SK-N-SH (cell line): ENCODE measurements at regions not wholly inside any gene's neighbourhood (a gene's known extent, or its start where the extent isn't known, plus 50 kb on each side); places are given as distances from the start of the nearest gene placed in this dataset.

Source experiments
- CTCF ChIA-PET: fragments of 300-600, 350-600 bp; formaldehyde crosslinking; extraction: SDS; loops from one replicate; lab custom pipeline; 2021; lab: Yijun Ruan, JAX
- POLR2A ChIA-PET: fragments of 350-600 bp; sonication (Branson Sonifier 250); formaldehyde crosslinking; extraction: SDS; loops from one replicate; lab custom pipeline; 2020; ENCODE audit warnings: antibody characterized with exemption, inconsistent platforms; lab: Yijun Ruan, JAX
- DNase-seq: peaks from one replicate; pipeline ENCODE4 v3.0.0; 2012
- H2AFZ ChIP-seq: fragments of 200-600 bp; sonication (generic); 2 replicates; pipeline ENCODE4 v1.8.1; 2016; ENCODE audit warnings: antibody characterized with exemption, mild to moderate bottlenecking, low read depth
- H3F3A ChIP-seq: fragments of 200-600 bp; sonication (generic); replicated peaks from 2 replicates; pipeline ENCODE3; 2016; ENCODE audit warnings: antibody characterized with exemption, mild to moderate bottlenecking; ENCODE audit not compliant: insufficient read depth
- H3K27ac ChIP-seq, 2 experiments: fragments of 200-500 bp in 1 of 2; fragments of 200-600 bp in 1 of 2; sonication (Bioruptor generic) in 1 of 2; sonication (generic), shearing (Covaris generic) in 1 of 2; 2 replicates each; pipeline versions ENCODE4 v1.5.1 to v1.6.1; 2014 to 2016; ENCODE audit warnings: low read depth in 2 of 2, inconsistent platforms in 1 of 2, low read length in 1 of 2, mild to moderate bottlenecking in 1 of 2, mixed read lengths in 1 of 2
- H3K27me3 ChIP-seq: fragments of 200-600 bp; sonication (generic), shearing (Covaris generic); 2 replicates; pipeline ENCODE4 v1.6.1; 2016; ENCODE audit warnings: mixed run types; ENCODE audit not compliant: insufficient read depth
- H3K36me3 ChIP-seq, 2 experiments: fragments of 200-500 bp in 1 of 2; fragments of 200-600 bp in 1 of 2; sonication (Bioruptor generic) in 1 of 2; sonication (generic) in 1 of 2; replicated peaks in 1 of 2; 2 replicates each; pipeline versions ENCODE3 to v1.5.1; 2014 to 2016; ENCODE audit warnings: low read length in 1 of 2, mild to moderate bottlenecking in 1 of 2; ENCODE audit not compliant: insufficient read depth in 2 of 2, control insufficient read depth in 1 of 2
- H3K4me1 ChIP-seq, 2 experiments: fragments of 200-500 bp in 1 of 2; fragments of 200-600 bp in 1 of 2; sonication (Bioruptor generic) in 1 of 2; sonication (generic), shearing (Covaris generic) in 1 of 2; 2 replicates each; pipeline versions ENCODE4 v1.5.1 to v1.6.1; 2014 to 2016; ENCODE audit warnings: low read depth in 1 of 2, low read length in 1 of 2, mixed run types in 1 of 2; ENCODE audit not compliant: insufficient read depth in 2 of 2, control insufficient read depth in 1 of 2
- H3K4me2 ChIP-seq: fragments of 200-600 bp; sonication (generic), shearing (Covaris generic); 2 replicates; pipeline ENCODE4 v1.6.1; 2017; ENCODE audit warnings: mixed run types
- H3K4me3 ChIP-seq, 2 experiments: fragments of 200-500 bp in 1 of 2; fragments of 200-600 bp in 1 of 2; sonication (Bioruptor generic) in 1 of 2; sonication (generic), shearing (Covaris generic) in 1 of 2; 2 replicates each; pipeline versions ENCODE4 v1.5.1 to v1.8.1; 2014 to 2016; ENCODE audit warnings: low read depth in 2 of 2, inconsistent platforms in 1 of 2, low read length in 1 of 2, mild to moderate bottlenecking in 1 of 2, mixed read lengths in 1 of 2, moderate library complexity in 1 of 2
- H3K79me2 ChIP-seq: fragments of 200-600 bp; sonication (generic); 2 replicates; pipeline ENCODE4 v1.8.1; 2017; ENCODE audit warnings: mild to moderate bottlenecking; ENCODE audit not compliant: insufficient read depth
- H3K9ac ChIP-seq: fragments of 200-600 bp; sonication (generic); 2 replicates; pipeline ENCODE4 v1.6.1; 2017; ENCODE audit warnings: mixed run types
- H3K9me2 ChIP-seq: fragments of 200-600 bp; sonication (generic); 2 replicates; pipeline ENCODE4 v1.6.1; 2017; ENCODE audit warnings: mixed run types
- H3K9me3 ChIP-seq: fragments of 200-600 bp; sonication (generic); 2 replicates; pipeline ENCODE4 v1.6.1; 2017; ENCODE audit warnings: mixed run types, mild to moderate bottlenecking, moderate library complexity
- H4K20me1 ChIP-seq: fragments of 200-600 bp; sonication (generic); 2 replicates; pipeline ENCODE4 v1.6.1; 2017; ENCODE audit warnings: mild to moderate bottlenecking, mixed run types; ENCODE audit not compliant: insufficient read depth
- CTCF ChIP-seq: fragments of 200-600 bp; sonication (generic); IDR thresholded peaks from 2 replicates; pipeline ENCODE4 v1.6.1; 2017; ENCODE audit warnings: antibody characterized with exemption, mild to moderate bottlenecking, moderate library complexity
- ELF1 ChIP-seq: IDR thresholded peaks from 2 replicates; pipeline ENCODE4 v1.4.0; 2012
- EZH2phosphoT487 ChIP-seq: fragments of 200-600 bp; sonication (generic); IDR thresholded peaks from 2 replicates; pipeline ENCODE4 v1.6.1; 2017; ENCODE audit warnings: low read depth, mixed run types, mild to moderate bottlenecking, antibody characterized with exemption, moderate library complexity, borderline replicate concordance
- FOXM1 ChIP-seq: IDR thresholded peaks from 2 replicates; pipeline ENCODE4 v1.4.0; 2012; ENCODE audit warnings: low read depth, mild to moderate bottlenecking
- GABPA ChIP-seq: IDR thresholded peaks from 2 replicates; pipeline ENCODE4 v1.4.0; 2012; ENCODE audit warnings: low read depth, mild to moderate bottlenecking
- GATA2 ChIP-seq: sonication (generic); formaldehyde crosslinking; IDR thresholded peaks from 2 replicates; pipeline ENCODE4 v1.5.0; 2020; ENCODE audit warnings: mild to moderate bottlenecking, missing genetic modification reagents
- RCOR1 ChIP-seq: fragments of 150-350 bp; IDR thresholded peaks from 2 replicates; pipeline ENCODE4 v1.6.1; 2017; ENCODE audit warnings: antibody characterized with exemption, low read length
- RXRA ChIP-seq: IDR thresholded peaks from 2 replicates; pipeline ENCODE4 v1.4.0; 2012; ENCODE audit warnings: low read depth, mild to moderate bottlenecking, borderline replicate concordance
- SIN3A ChIP-seq: IDR thresholded peaks from 2 replicates; pipeline ENCODE4 v1.6.1; 2012; ENCODE audit warnings: low read depth, mild to moderate bottlenecking, low read length, moderate library complexity, borderline replicate concordance
- TAF1 ChIP-seq: IDR thresholded peaks from 2 replicates; pipeline ENCODE4 v1.6.1; 2012; ENCODE audit warnings: low read depth, mild to moderate bottlenecking, low read length, moderate library complexity, borderline replicate concordance
- TEAD4 ChIP-seq: IDR thresholded peaks from 2 replicates; pipeline ENCODE4 v1.4.0; 2012; ENCODE audit warnings: mild to moderate bottlenecking, borderline replicate concordance; ENCODE audit not compliant: insufficient read depth
- YY1 ChIP-seq: IDR thresholded peaks from 2 replicates; pipeline ENCODE4 v1.4.0; 2012; ENCODE audit warnings: low read depth, mild to moderate bottlenecking
- ZBTB33 ChIP-seq: IDR thresholded peaks from 2 replicates; pipeline ENCODE4 v1.4.0; 2012; ENCODE audit warnings: low read depth, borderline replicate concordance
- WGBS: methylation state at CpG from one replicate; pipeline ENCODE4 v1.1.6; 2017; ENCODE audit warnings: low lambda C conversion rate; 5-methylcytosine and 5-hydroxymethylcytosine counted together

- DNase-seq = no peak
- CTCF ChIA-PET = interaction anchor here (1.0 kb wide), 1 partner anchor 10 kb away, joined by 3 read pairs; no protein-coding TSS in a partner anchor
Observed at GRCh38 chr1:233496993-233497392, 116.9 kb upstream of the KCNK1 start.

GRCh38 chr1:233497679-233498078, 116.2 kb upstream of the KCNK1 start:
- Histone ChIP-seq H3K27ac (no peak overlapping the region), H3K4me3 (no peak overlapping the region), H3K9me2 (no peaks in the 10 kb centered on the region), H3K36me3 (no peaks in the 10 kb centered on the region), H3K27me3 (no peaks in the 10 kb centered on the region), H3K4me2 (no peak overlapping the region), H3K9ac (no peak overlapping the region), H3K79me2 (no peaks in the 10 kb centered on the region), H3F3A (no peaks in the 10 kb centered on the region), H3K4me1 (no peaks in the 10 kb centered on the region), H3K9me3 (no peaks in the 10 kb centered on the region), H4K20me1 (no peaks in the 10 kb centered on the region), H2AFZ (no peak overlapping the region)
- ChIA-PET CTCF (interaction anchor here (0.7 kb wide), 1 partner anchor 57 kb away, joined by 3 read pairs; no protein-coding TSS in a partner anchor), POLR2A (interaction anchor here (0.7 kb wide), 1 partner anchor 924 kb away, joined by 3 read pairs; no protein-coding TSS in a partner anchor)
- TF ChIP-seq RXRA = no peak
- TF ChIP-seq TEAD4 = no peak
- TF ChIP-seq RCOR1 = no peak
- no peak for TF ChIP-seq GABPA
- no peak for TF ChIP-seq TAF1
- TF ChIP-seq CTCF = no peak
- TF ChIP-seq GATA2 = no peak
- TF ChIP-seq ELF1 = no peak
- TF ChIP-seq EZH2phosphoT487 = no peak
- TF ChIP-seq FOXM1 = no peak
- no peak for DNase-seq
- 47% methylated on average over 3 of the region's 3 CpGs for WGBS

More at GRCh38 chr1:233496993-233497392, 116.9 kb upstream of the KCNK1 start:
- H3K4me2 ChIP-seq = no peak overlapping the region
- H3K27ac ChIP-seq = no peak overlapping the region
- H3K4me3 ChIP-seq = no peak overlapping the region
- no peaks in the 10 kb centered on the region for H3K27me3 ChIP-seq
- H3K36me3 ChIP-seq = no peaks in the 10 kb centered on the region
- H3K9ac ChIP-seq = no peak overlapping the region
- H3K4me1 ChIP-seq = no peaks in the 10 kb centered on the region; a peak in 1 of 4 replicates
- no peak overlapping the region for H2AFZ ChIP-seq
- H4K20me1 ChIP-seq = no peaks in the 10 kb centered on the region
- no peaks in the 10 kb centered on the region for H3K9me2 ChIP-seq
- no peaks in the 10 kb centered on the region for H3K9me3 ChIP-seq
- TF ChIP-seq SIN3A (no peak), RCOR1 (no peak), YY1 (no peak), ZBTB33 (no peak), EZH2phosphoT487 (no peak)
- POLR2A ChIA-PET = no interaction called here
- no peaks in the 10 kb centered on the region for H3F3A ChIP-seq
- H3K79me2 ChIP-seq = no peaks in the 10 kb centered on the region
- WGBS = 44% methylated on average over 2 of the region's 2 CpGs
